H1 (cell line): ENCODE measurements at regions not wholly inside any gene's neighbourhood (a gene's known extent, or its start where the extent isn't known, plus 50 kb on each side); places are given as distances from the start of the nearest gene placed in this dataset.

Experiments used
- CTCF ChIA-PET: fragments of 300-600 bp; sonication (Branson Sonifier 250); formaldehyde crosslinking; loops from one replicate; lab custom pipeline; 2021; ENCODE audit not compliant: partially characterized antibody; lab: Charles Lee
- POLR2A ChIA-PET: fragments of 300-600 bp; sonication (Branson Sonifier 250); formaldehyde crosslinking; loops from one replicate; lab custom pipeline; 2021; ENCODE audit warnings: inconsistent platforms; ENCODE audit not compliant: partially characterized antibody; lab: Charles Lee
- DNase-seq, 2 experiments: peaks; one replicate each; pipeline versions ENCODE4 v3.0.0 to v3.0.0-alpha.2; 2010 to 2022; ENCODE audit warnings: low spot score in 2 of 2, low read depth in 1 of 2, mixed read lengths in 1 of 2
- FAIRE-seq: peaks from 2 replicates; lab custom pipeline; 2011; peaks lifted over from hg19 to GRCh38; lab: Jason Lieb, UNC
- H2AFZ ChIP-seq: 2 replicates; pipeline ENCODE4 v1.8.1; 2012; ENCODE audit warnings: low read length, inconsistent platforms
- H2AK5ac ChIP-seq: 2 replicates; pipeline ENCODE4 v1.6.1; 2013; ENCODE audit warnings: low read depth, low read length
- H2BK120ac ChIP-seq: replicated peaks from 2 replicates; pipeline ENCODE3; 2013; ENCODE audit warnings: low read depth, low read length, inconsistent platforms
- H2BK12ac ChIP-seq: 2 replicates; pipeline ENCODE4 v1.6.1; 2013; ENCODE audit warnings: low read depth, low read length
- H2BK15ac ChIP-seq: 2 replicates; pipeline ENCODE4 v1.6.1; 2013; ENCODE audit warnings: low read length
- H2BK20ac ChIP-seq: 2 replicates; pipeline ENCODE4 v1.6.1; 2013; ENCODE audit warnings: low read length
- H2BK5ac ChIP-seq: 2 replicates; pipeline ENCODE4 v1.6.1; 2013; ENCODE audit warnings: low read depth, low read length
- H3K14ac ChIP-seq: 2 replicates; pipeline ENCODE4 v1.6.1; 2013; ENCODE audit warnings: inconsistent platforms; ENCODE audit not compliant: insufficient read length
- H3K18ac ChIP-seq: 2 replicates; pipeline ENCODE4 v1.6.1; 2013; ENCODE audit warnings: low read length; ENCODE audit errors: extremely low read depth
- H3K23ac ChIP-seq: 2 replicates; pipeline ENCODE4 v1.6.1; 2013; ENCODE audit warnings: inconsistent platforms; ENCODE audit not compliant: insufficient read length
- H3K23me2 ChIP-seq: 2 replicates; pipeline ENCODE4 v1.6.1; 2013; ENCODE audit warnings: low read depth, low read length
- H3K27ac ChIP-seq: 2 replicates; pipeline ENCODE4 v1.6.1; 2011; ENCODE audit warnings: low read depth, low read length, inconsistent platforms
- H3K27me3 ChIP-seq, 4 experiments: replicated peaks in 1 of 4; 1 replicate in 1 of 4; 2 replicates in 3 of 4; pipeline versions ENCODE4 v1.6.1 to v1.8.1; 2011 to 2013; ENCODE audit warnings: low read length in 3 of 4, mild to moderate bottlenecking in 3 of 4, inconsistent platforms in 2 of 4, mixed read lengths in 2 of 4, moderate library complexity in 1 of 4; ENCODE audit not compliant: control insufficient read depth in 3 of 4, insufficient read depth in 3 of 4; ENCODE audit errors: extremely low read depth in 1 of 4
- H3K36me3 ChIP-seq, 4 experiments: 2 replicates each; pipeline versions ENCODE4 v1.6.1 to v1.8.1; 2011 to 2013; ENCODE audit warnings: mild to moderate bottlenecking in 4 of 4, low read length in 3 of 4, moderate library complexity in 2 of 4, control low read depth in 1 of 4, inconsistent platforms in 1 of 4; ENCODE audit not compliant: insufficient read depth in 4 of 4, control insufficient read depth in 2 of 4
- H3K4ac ChIP-seq: replicated peaks from 2 replicates; pipeline ENCODE3; 2013; ENCODE audit warnings: low read length, low read depth, mixed read lengths, inconsistent platforms; ENCODE audit not compliant: insufficient read length
- H3K4me1 ChIP-seq, 4 experiments: replicated peaks in 1 of 4; 1 replicate in 1 of 4; 2 replicates in 3 of 4; pipeline versions ENCODE4 v1.6.1 to v1.8.1; 2011 to 2013; ENCODE audit warnings: low read length in 3 of 4, inconsistent platforms in 2 of 4, mixed read lengths in 1 of 4; ENCODE audit not compliant: insufficient read depth in 4 of 4, control insufficient read depth in 3 of 4
- H3K4me2 ChIP-seq, 2 experiments: 2 replicates each; pipeline versions ENCODE4 v1.6.1 to v1.8.1; 2011 to 2013; ENCODE audit warnings: low read depth in 2 of 2, low read length in 2 of 2, control low read depth in 1 of 2, inconsistent platforms in 1 of 2, mild to moderate bottlenecking in 1 of 2; ENCODE audit not compliant: insufficient read depth in 1 of 2
- H3K4me3 ChIP-seq, 4 experiments: fragments of 200-600, 300-600 bp in 1 of 4; sonication (generic), shearing (Covaris generic), sonication (Bioruptor Twin) in 1 of 4; 2 replicates each; pipeline versions ENCODE4 v1.5.1 to v1.8.1; 2011 to 2016; ENCODE audit warnings: low read length in 4 of 4, low read depth in 3 of 4, control low read depth in 2 of 4, inconsistent platforms in 2 of 4, mild to moderate bottlenecking in 2 of 4, mixed read lengths in 1 of 4, moderate library complexity in 1 of 4; ENCODE audit not compliant: insufficient read depth in 2 of 4; ENCODE audit errors: extremely low read depth in 1 of 4
- H3K56ac ChIP-seq: replicated peaks from 2 replicates; pipeline ENCODE3; 2013; ENCODE audit warnings: low read depth, mild to moderate bottlenecking, mixed read lengths, low read length, inconsistent platforms; ENCODE audit not compliant: insufficient read length
- H3K79me1 ChIP-seq: 2 replicates; pipeline ENCODE4 v1.6.1; 2013; ENCODE audit warnings: low read depth, low read length, control low read depth
- H3K79me2 ChIP-seq, 2 experiments: 2 replicates each; pipeline versions ENCODE4 v1.6.1 to v1.8.1; 2012 to 2013; ENCODE audit warnings: low read length in 2 of 2, mild to moderate bottlenecking in 2 of 2, inconsistent platforms in 1 of 2; ENCODE audit not compliant: insufficient read depth in 2 of 2, control insufficient read depth in 1 of 2
- H3K9ac ChIP-seq, 4 experiments: replicated peaks in 1 of 4; 1 replicate in 1 of 4; 2 replicates in 3 of 4; pipeline versions ENCODE4 v1.6.1 to v1.8.1; 2011 to 2013; ENCODE audit warnings: low read depth in 3 of 4, low read length in 3 of 4, control low read depth in 2 of 4, mild to moderate bottlenecking in 2 of 4, moderate library complexity in 2 of 4, inconsistent platforms in 1 of 4; ENCODE audit errors: extremely low read depth in 1 of 4
- H3K9me3 ChIP-seq, 2 experiments: 2 replicates each; pipeline versions ENCODE4 v1.6.1 to v1.8.1; 2012 to 2013; ENCODE audit warnings: mild to moderate bottlenecking in 2 of 2, moderate library complexity in 2 of 2, control low read depth in 1 of 2, inconsistent platforms in 1 of 2, low read depth in 1 of 2, low read length in 1 of 2, mixed read lengths in 1 of 2; ENCODE audit not compliant: insufficient read depth in 2 of 2
- H4K20me1 ChIP-seq, 2 experiments: replicated peaks in 1 of 2; 2 replicates each; pipeline versions ENCODE3 to v1.8.1; 2011 to 2013; ENCODE audit warnings: inconsistent platforms in 2 of 2, low read length in 2 of 2, mild to moderate bottlenecking in 1 of 2; ENCODE audit not compliant: insufficient read depth in 2 of 2, control insufficient read depth in 1 of 2
- H4K5ac ChIP-seq: 2 replicates; pipeline ENCODE4 v1.6.1; 2013; ENCODE audit warnings: low read length, low read depth, mixed read lengths, inconsistent platforms; ENCODE audit not compliant: insufficient read length
- H4K8ac ChIP-seq: 2 replicates; pipeline ENCODE4 v1.8.0; 2013; ENCODE audit warnings: mild to moderate bottlenecking, moderate library complexity, low read length, inconsistent platforms; ENCODE audit not compliant: insufficient read depth; ENCODE audit errors: extremely low read depth
- H4K91ac ChIP-seq: replicated peaks from 2 replicates; pipeline ENCODE3; 2013; ENCODE audit warnings: low read length, mixed read lengths, inconsistent platforms; ENCODE audit not compliant: insufficient read length
- HDAC2 ChIP-seq, 2 experiments: fragments of 300-600 bp in 1 of 2; sonication (generic) in 1 of 2; IDR thresholded peaks; 2 replicates each; pipeline ENCODE4 v1.6.1; 2011 to 2012; ENCODE audit warnings: low read depth in 2 of 2, low read length in 2 of 2, mild to moderate bottlenecking in 2 of 2, moderate library complexity in 2 of 2, borderline replicate concordance in 1 of 2, inconsistent platforms in 1 of 2
- KDM4A ChIP-seq: IDR thresholded peaks from one replicate; pipeline ENCODE4 v1.7.1; 2012; ENCODE audit warnings: low read depth, mild to moderate bottlenecking, moderate library complexity, low read length, inconsistent platforms; ENCODE audit not compliant: severe bottlenecking
- POLR2AphosphoS5 ChIP-seq: IDR thresholded peaks from 2 replicates; pipeline ENCODE4 v1.6.1; 2011; ENCODE audit warnings: low read depth, low read length
- SRF ChIP-seq: IDR thresholded peaks from 2 replicates; pipeline ENCODE4 v1.6.1; 2011; ENCODE audit warnings: mild to moderate bottlenecking, low read depth, low read length, moderate library complexity
- TAF1 ChIP-seq: IDR thresholded peaks from 2 replicates; pipeline ENCODE4 v1.6.1; 2011; ENCODE audit warnings: mild to moderate bottlenecking, low read depth, low read length
- USF2 ChIP-seq: IDR thresholded peaks from 2 replicates; pipeline ENCODE4 v1.6.1; 2011; ENCODE audit warnings: low read length, improper control_type of control experiment
- WGBS, 2 experiments: shearing (Covaris generic) in 1 of 2; methylation state at CpG; one replicate each; pipeline versions ENCODE4 v1.1.6 to v1.1.7; 2013 to 2015; ENCODE audit warnings: low lambda C conversion rate in 2 of 2, mixed read lengths in 2 of 2, inconsistent platforms in 1 of 2, low coverage in 1 of 2, missing lambda C conversion rate in 1 of 2; ENCODE audit not compliant: insufficient replicate concordance in 2 of 2, insufficient coverage in 1 of 2, insufficient read length in 1 of 2; ENCODE audit errors: extremely low coverage in 1 of 2, missing lambda C conversion rate in 1 of 2; 5-methylcytosine and 5-hydroxymethylcytosine counted together

- CTCF ChIA-PET: interaction anchor here (1.6 kb wide), 1 partner anchor 11 kb away, joined by 6 read pairs; no protein-coding TSS in a partner anchor
- no peak overlapping the region for H4K5ac ChIP-seq
- H3K23ac ChIP-seq: no peak overlapping the region
- H3K9ac ChIP-seq: no peak overlapping the region
- H4K8ac ChIP-seq: no peak overlapping the region
- H4K91ac ChIP-seq: no peak overlapping the region
- H3K14ac ChIP-seq: no peak overlapping the region
- H2BK15ac ChIP-seq: no peak overlapping the region
- WGBS, 2 experiments: 90% methylated on average over 1 of the region's 1 CpG; no CpG with 5 or more reads in 1 of the 2 experiments
- H2BK12ac ChIP-seq: no peak overlapping the region
- H3K4me3 ChIP-seq: no peak overlapping the region
- H3K4me2 ChIP-seq: no peak overlapping the region
- H2BK20ac ChIP-seq: no peak overlapping the region
- no peak overlapping the region for H2BK5ac ChIP-seq
- H3K79me1 ChIP-seq: no peaks in the 10 kb centered on the region
- no peaks in the 10 kb centered on the region; a peak in 2 of 8 replicates for H3K36me3 ChIP-seq
- H3K23me2 ChIP-seq: no peaks in the 10 kb centered on the region; the same call in 1 of the 2 replicates
- no peaks in the 10 kb centered on the region for H4K20me1 ChIP-seq
- H2AK5ac ChIP-seq: no peak overlapping the region; the same call in 1 of the 2 replicates
- H2BK120ac ChIP-seq: no peak overlapping the region
- TF ChIP-seq TAF1 (no peak), POLR2AphosphoS5 (no peak), SRF (no peak), HDAC2 (IDR thresholded peaks at IDR 0.05; ENCODE audit: borderline replicate concordance in 1 of 2, low read depth in 2 of 2, low read length in 2 of 2) (no peak), KDM4A (no peak), USF2 (no peak)
- TF ChIP-seq, all 59 proteins: peak for 0
- POLR2A ChIA-PET: no interaction called here
- no peak overlapping the region for H3K4ac ChIP-seq
- no peak overlapping the region for H3K27ac ChIP-seq
- H3K27me3 ChIP-seq: no peaks in the 10 kb centered on the region
- no peaks in the 10 kb centered on the region for H3K79me2 ChIP-seq
- no peak for FAIRE-seq
- H3K18ac ChIP-seq: no peak overlapping the region; the same call in 1 of the 2 replicates
- H3K56ac ChIP-seq: no peak overlapping the region
- no peak overlapping the region for H2AFZ ChIP-seq
- no peaks in the 10 kb centered on the region for H3K9me3 ChIP-seq
- H3K4me1 ChIP-seq: peaks cover 0 to 14% (median 6%) of the 10 kb centered on the region in 4 experiments; a peak in 5 of 7 replicates
- no peak for DNase-seq
Observed at GRCh38 chr6:48563433-48563832, 452.4 kb upstream of the PTCHD4 start.
